ENCODE measurements at regions not wholly inside any gene's neighbourhood (a gene's known extent, or its start where the extent isn't known, plus 50 kb on each side); places are given as distances from the start of the nearest gene placed in this dataset.
"Not testable (repeated sequence)": the region's sequence is repeated elsewhere in the genome, so short reads cannot be mapped to it uniquely, and the experiment has no call there.

DNA sequence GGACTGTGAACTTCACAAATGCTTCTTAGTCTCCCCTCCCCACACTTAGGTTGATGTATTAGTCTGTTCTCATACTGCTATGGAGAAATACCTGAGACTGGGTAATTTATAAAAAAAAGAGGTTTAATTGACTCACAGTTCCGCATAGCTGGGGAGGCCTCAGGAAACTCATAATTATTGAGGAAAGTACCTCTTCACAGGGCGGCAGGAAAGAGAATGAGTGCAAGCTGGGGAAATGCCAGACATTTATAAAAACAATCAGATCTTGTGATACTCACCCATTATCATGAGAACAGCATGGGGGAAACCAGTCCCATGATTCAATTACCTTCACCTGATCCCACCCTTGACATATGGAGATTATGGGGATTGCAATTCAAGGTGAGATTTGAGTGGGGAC is 178.8 kb downstream of the SLC38A4 start:
- no peaks in the 10 kb centered on the region for H3K9me2 ChIP-seq (ENCODE audit: insufficient read depth, low read length)

DNA sequence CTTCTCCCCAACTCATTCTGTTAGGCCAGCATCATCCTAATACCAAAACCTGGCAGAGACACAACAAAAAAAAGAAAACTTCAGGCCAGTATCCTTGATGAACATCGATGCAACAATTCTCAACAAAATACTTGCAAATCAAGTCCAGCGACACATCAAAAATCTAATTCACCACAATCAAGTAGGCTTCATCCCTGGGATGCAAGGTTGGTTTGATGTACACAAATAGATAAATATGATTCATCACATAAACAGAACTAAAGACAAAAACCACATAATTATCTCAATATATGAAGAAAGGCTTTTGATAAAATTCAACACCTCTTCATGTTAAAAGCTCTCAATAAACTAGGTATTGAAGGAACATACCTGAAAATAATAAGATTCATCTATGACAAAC is 184.1 kb downstream of the SLC38A4 start:
- H3K9ac ChIP-seq (ENCODE audit: low read length); H4K20me1 ChIP-seq (ENCODE audit: insufficient read depth); H3K9me2 ChIP-seq (ENCODE audit: insufficient read depth, low read length); H2AFZ ChIP-seq (ENCODE audit: low read depth, low read length); H3K4me2 ChIP-seq (ENCODE audit: low read length); H3K79me2 ChIP-seq (replicated peaks; ENCODE audit: insufficient read depth, low read length); H3K27ac ChIP-seq (ENCODE audit: low read length); H3K4me3 ChIP-seq (ENCODE audit: low read length); H3F3A ChIP-seq (ENCODE audit: insufficient read depth, low read length, poor library complexity, severe bottlenecking); H3K9me3 ChIP-seq (ENCODE audit: low read length); H3K27me3 ChIP-seq (ENCODE audit: insufficient read depth, low read depth, low read length); H3K36me3 ChIP-seq (ENCODE audit: insufficient read depth, low read length): not testable (repeated sequence)

More for the DNA sequence above, 178.8 kb downstream of the SLC38A4 start:
- no peaks in the 10 kb centered on the region for H3F3A ChIP-seq (ENCODE audit: insufficient read depth, low read length, poor library complexity, severe bottlenecking)
- no peak overlapping the region for H2AFZ ChIP-seq (ENCODE audit: low read depth, low read length)
- H3K4me2 ChIP-seq (ENCODE audit: low read length): no peak overlapping the region
- no peak overlapping the region for H3K9ac ChIP-seq (ENCODE audit: low read length)
- no peaks in the 10 kb centered on the region for H3K27me3 ChIP-seq (ENCODE audit: insufficient read depth, low read depth, low read length)
- H3K4me3 ChIP-seq (ENCODE audit: low read length): no peak overlapping the region
- H3K36me3 ChIP-seq (ENCODE audit: insufficient read depth, low read length): no peaks in the 10 kb centered on the region
- no peaks in the 10 kb centered on the region for H3K9me3 ChIP-seq (ENCODE audit: low read length)
- TF ChIP-seq, protein P1, sequence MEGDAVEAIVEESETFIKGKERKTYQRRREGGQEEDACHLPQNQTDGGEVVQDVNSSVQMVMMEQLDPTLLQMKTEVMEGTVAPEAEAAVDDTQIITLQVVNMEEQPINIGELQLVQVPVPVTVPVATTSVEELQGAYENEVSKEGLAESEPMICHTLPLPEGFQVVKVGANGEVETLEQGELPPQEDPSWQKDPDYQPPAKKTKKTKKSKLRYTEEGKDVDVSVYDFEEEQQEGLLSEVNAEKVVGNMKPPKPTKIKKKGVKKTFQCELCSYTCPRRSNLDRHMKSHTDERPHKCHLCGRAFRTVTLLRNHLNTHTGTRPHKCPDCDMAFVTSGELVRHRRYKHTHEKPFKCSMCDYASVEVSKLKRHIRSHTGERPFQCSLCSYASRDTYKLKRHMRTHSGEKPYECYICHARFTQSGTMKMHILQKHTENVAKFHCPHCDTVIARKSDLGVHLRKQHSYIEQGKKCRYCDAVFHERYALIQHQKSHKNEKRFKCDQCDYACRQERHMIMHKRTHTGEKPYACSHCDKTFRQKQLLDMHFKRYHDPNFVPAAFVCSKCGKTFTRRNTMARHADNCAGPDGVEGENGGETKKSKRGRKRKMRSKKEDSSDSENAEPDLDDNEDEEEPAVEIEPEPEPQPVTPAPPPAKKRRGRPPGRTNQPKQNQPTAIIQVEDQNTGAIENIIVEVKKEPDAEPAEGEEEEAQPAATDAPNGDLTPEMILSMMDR (IDR thresholded peaks at IDR 0.05; ENCODE audit: poor library complexity, severe bottlenecking): no peak
- TF ChIP-seq, protein P2, sequence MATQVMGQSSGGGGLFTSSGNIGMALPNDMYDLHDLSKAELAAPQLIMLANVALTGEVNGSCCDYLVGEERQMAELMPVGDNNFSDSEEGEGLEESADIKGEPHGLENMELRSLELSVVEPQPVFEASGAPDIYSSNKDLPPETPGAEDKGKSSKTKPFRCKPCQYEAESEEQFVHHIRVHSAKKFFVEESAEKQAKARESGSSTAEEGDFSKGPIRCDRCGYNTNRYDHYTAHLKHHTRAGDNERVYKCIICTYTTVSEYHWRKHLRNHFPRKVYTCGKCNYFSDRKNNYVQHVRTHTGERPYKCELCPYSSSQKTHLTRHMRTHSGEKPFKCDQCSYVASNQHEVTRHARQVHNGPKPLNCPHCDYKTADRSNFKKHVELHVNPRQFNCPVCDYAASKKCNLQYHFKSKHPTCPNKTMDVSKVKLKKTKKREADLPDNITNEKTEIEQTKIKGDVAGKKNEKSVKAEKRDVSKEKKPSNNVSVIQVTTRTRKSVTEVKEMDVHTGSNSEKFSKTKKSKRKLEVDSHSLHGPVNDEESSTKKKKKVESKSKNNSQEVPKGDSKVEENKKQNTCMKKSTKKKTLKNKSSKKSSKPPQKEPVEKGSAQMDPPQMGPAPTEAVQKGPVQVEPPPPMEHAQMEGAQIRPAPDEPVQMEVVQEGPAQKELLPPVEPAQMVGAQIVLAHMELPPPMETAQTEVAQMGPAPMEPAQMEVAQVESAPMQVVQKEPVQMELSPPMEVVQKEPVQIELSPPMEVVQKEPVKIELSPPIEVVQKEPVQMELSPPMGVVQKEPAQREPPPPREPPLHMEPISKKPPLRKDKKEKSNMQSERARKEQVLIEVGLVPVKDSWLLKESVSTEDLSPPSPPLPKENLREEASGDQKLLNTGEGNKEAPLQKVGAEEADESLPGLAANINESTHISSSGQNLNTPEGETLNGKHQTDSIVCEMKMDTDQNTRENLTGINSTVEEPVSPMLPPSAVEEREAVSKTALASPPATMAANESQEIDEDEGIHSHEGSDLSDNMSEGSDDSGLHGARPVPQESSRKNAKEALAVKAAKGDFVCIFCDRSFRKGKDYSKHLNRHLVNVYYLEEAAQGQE (IDR thresholded peaks at IDR 0.05; ENCODE audit: borderline replicate concordance): no peak
- TF ChIP-seq RAD21 (conservative IDR thresholded peaks at IDR 0.05): no peak
- TF ChIP-seq EP300 (conservative IDR thresholded peaks at IDR 0.05; ENCODE audit: poor library complexity, severe bottlenecking): no peak
- TF ChIP-seq MXI1 (conservative IDR thresholded peaks at IDR 0.05; ENCODE audit: poor library complexity, severe bottlenecking): no peak
- no peak for TF ChIP-seq EZH2 (IDR thresholded peaks at IDR 0.05; ENCODE audit: borderline replicate concordance, insufficient read depth, low read length, poor library complexity, severe bottlenecking)
- TF ChIP-seq POLR2AphosphoS5 (IDR thresholded peaks at IDR 0.05): no peak
- no peak for TF ChIP-seq TAF1 (IDR thresholded peaks at IDR 0.05; ENCODE audit: low read depth)
- no peak for TF ChIP-seq SMC3 (conservative IDR thresholded peaks at IDR 0.05; ENCODE audit: poor library complexity)
- H3K79me2 ChIP-seq (replicated peaks; ENCODE audit: insufficient read depth, low read length): no peaks in the 10 kb centered on the region
- H4K20me1 ChIP-seq (ENCODE audit: insufficient read depth): no peaks in the 10 kb centered on the region
- no peak overlapping the region for H3K27ac ChIP-seq (ENCODE audit: low read length)

DNA sequence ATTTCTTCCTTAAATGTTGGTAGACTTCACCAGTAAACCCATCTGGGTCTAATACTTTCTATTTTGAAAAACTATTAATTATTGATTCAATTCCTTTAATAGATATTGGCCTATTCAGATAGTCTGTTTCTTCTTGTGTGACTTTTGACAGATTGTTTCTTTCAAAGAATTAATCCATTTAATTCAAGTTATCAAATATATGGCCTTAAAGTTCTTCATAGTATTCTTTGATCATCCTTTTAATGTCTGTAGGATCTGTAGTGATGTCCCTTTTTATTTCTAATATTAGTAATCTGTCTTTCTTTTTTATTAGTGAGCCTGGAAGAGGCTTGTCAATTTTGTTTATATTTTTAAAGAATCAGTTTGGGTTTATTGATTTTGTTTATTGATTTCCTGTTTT is 190.0 kb downstream of the SLC38A4 start:
- Histone ChIP-seq H3K9ac (ENCODE audit: low read length) (no peak overlapping the region), H3K79me2 (replicated peaks; ENCODE audit: insufficient read depth, low read length) (no peaks in the 10 kb centered on the region), H3K9me2 (ENCODE audit: insufficient read depth, low read length) (no peaks in the 10 kb centered on the region), H3K9me3 (ENCODE audit: low read length) (no peaks in the 10 kb centered on the region), H3K27me3 (ENCODE audit: insufficient read depth, low read depth, low read length) (no peaks in the 10 kb centered on the region), H3K4me2 (ENCODE audit: low read length) (no peak overlapping the region), H3K4me3 (ENCODE audit: low read length) (no peak overlapping the region), H3F3A (ENCODE audit: insufficient read depth, low read length, poor library complexity, severe bottlenecking) (no peaks in the 10 kb centered on the region), H3K36me3 (ENCODE audit: insufficient read depth, low read length) (no peaks in the 10 kb centered on the region), H3K27ac (ENCODE audit: low read length) (no peak overlapping the region), H2AFZ (ENCODE audit: low read depth, low read length) (no peak overlapping the region), H4K20me1 (ENCODE audit: insufficient read depth) (no peaks in the 10 kb centered on the region)
- TF ChIP-seq RAD21 (conservative IDR thresholded peaks at IDR 0.05): no peak
- TF ChIP-seq EZH2 (IDR thresholded peaks at IDR 0.05; ENCODE audit: borderline replicate concordance, insufficient read depth, low read length, poor library complexity, severe bottlenecking): no peak
- no peak for TF ChIP-seq POLR2AphosphoS5 (IDR thresholded peaks at IDR 0.05)
- TF ChIP-seq, protein P2 (IDR thresholded peaks at IDR 0.05; ENCODE audit: borderline replicate concordance): no peak
- no peak for TF ChIP-seq MXI1 (conservative IDR thresholded peaks at IDR 0.05; ENCODE audit: poor library complexity, severe bottlenecking)
- no peak for TF ChIP-seq EP300 (conservative IDR thresholded peaks at IDR 0.05; ENCODE audit: poor library complexity, severe bottlenecking)
- TF ChIP-seq TAF1 (IDR thresholded peaks at IDR 0.05; ENCODE audit: low read depth): no peak
